Neural crest cell (in vitro differentiated cells): ENCODE measurements at regions not wholly inside any gene's neighbourhood (a gene's known extent, or its start where the extent isn't known, plus 50 kb on each side); places are given as distances from the start of the nearest gene placed in this dataset.

Source experiments
- DNase-seq: peaks from one replicate; pipeline ENCODE4 v3.0.0; 2021; ENCODE audit warnings: low read depth, mixed read lengths, low spot score
- H3K27ac Mint-ChIP-seq: one replicate; pipeline ENCODE4 v1.8.0; 2021; ENCODE audit warnings: mild to moderate bottlenecking, mixed read lengths; ENCODE audit not compliant: unreplicated experiment
- H3K27me3 Mint-ChIP-seq: 2 replicates; pipeline ENCODE4 v1.8.0; 2021; ENCODE audit warnings: low read depth, mild to moderate bottlenecking, mixed read lengths
- H3K36me3 Mint-ChIP-seq: 2 replicates; pipeline ENCODE4 v1.8.0; 2021; ENCODE audit warnings: low read depth, mild to moderate bottlenecking, mixed read lengths
- H3K4me1 Mint-ChIP-seq: 2 replicates; pipeline ENCODE4 v1.8.0; 2021; ENCODE audit warnings: mixed read lengths
- H3K4me3 Mint-ChIP-seq: one replicate; pipeline ENCODE4 v1.8.0; 2021; ENCODE audit warnings: mild to moderate bottlenecking, mixed read lengths
- H3K9me3 Mint-ChIP-seq: 2 replicates; pipeline ENCODE4 v1.8.0; 2021; ENCODE audit warnings: mixed read lengths
- CTCF ChIP-seq: fragments of 200-600 bp; sonication (generic); conservative IDR thresholded peaks from 2 replicates; pipeline ENCODE4 v1.5.0; 2021; ENCODE audit warnings: antibody characterized with exemption, mild to moderate bottlenecking

GRCh38 chr15:78695854-78696253, 54.8 kb upstream of the CHRNB4 start:
- peaks cover 33% of the 10 kb centered on the region for H3K27me3 Mint-ChIP-seq
- H3K9me3 Mint-ChIP-seq: peaks cover 2% of the 10 kb centered on the region
- no peaks in the 10 kb centered on the region for H3K36me3 Mint-ChIP-seq
- no peak overlapping the region for H3K27ac Mint-ChIP-seq
- H3K4me1 Mint-ChIP-seq: no peaks in the 10 kb centered on the region
- no peak overlapping the region for H3K4me3 Mint-ChIP-seq
- DNase-seq: no peak
- TF ChIP-seq CTCF: no peak

GRCh38 chr15:78695046-78695671, 54.1 kb upstream of the CHRNB4 start:
- H3K36me3 Mint-ChIP-seq: no peaks in the 10 kb centered on the region
- peaks cover 2% of the 10 kb centered on the region for H3K9me3 Mint-ChIP-seq
- H3K4me3 Mint-ChIP-seq: no peak overlapping the region
- H3K27me3 Mint-ChIP-seq: peaks cover 32% of the 10 kb centered on the region
- no peak overlapping the region for H3K27ac Mint-ChIP-seq
- H3K4me1 Mint-ChIP-seq: no peaks in the 10 kb centered on the region
- TF ChIP-seq CTCF: no peak
- DNase-seq: no peak

- Mint-ChIP-seq H3K4me3 (no peak overlapping the region), H3K9me3 (no peaks in the 10 kb centered on the region), H3K36me3 (no peaks in the 10 kb centered on the region), H3K27ac (no peak overlapping the region), H3K4me1 (no peaks in the 10 kb centered on the region), H3K27me3 (peaks cover 3% of the 10 kb centered on the region)
- no peak for DNase-seq
- TF ChIP-seq CTCF: no peak
Measured at GRCh38 chr15:78691851-78692421, 50.9 kb upstream of the CHRNB4 start.

GRCh38 chr15:78691167-78691850, 50.3 kb upstream of the CHRNB4 start:
- Mint-ChIP-seq H3K27ac (no peak overlapping the region), H3K9me3 (no peaks in the 10 kb centered on the region), H3K4me3 (no peak overlapping the region), H3K36me3 (no peaks in the 10 kb centered on the region), H3K27me3 (peaks cover under 1% of the 10 kb centered on the region), H3K4me1 (peaks cover 6% of the 10 kb centered on the region)
- no peak for DNase-seq
- TF ChIP-seq CTCF: no peak
